SJCRH30 (cell line): ENCODE measurements at regions not wholly inside any gene's neighbourhood (a gene's known extent, or its start where the extent isn't known, plus 50 kb on each side); places are given as distances from the start of the nearest gene placed in this dataset.

Source experiments
- DNase-seq, 2 experiments: peaks; one replicate each; pipeline ENCODE4 v3.0.0-alpha.2; 2015 to 2020
- H3K27ac ChIP-seq: fragments of 250-450 bp; sonication (Bioruptor Pico); 2 replicates; pipeline ENCODE4 v1.5.1; 2020; ENCODE audit warnings: mild to moderate bottlenecking, moderate library complexity
- H3K27me3 ChIP-seq: fragments of 250-450 bp; sonication (Bioruptor Pico); 2 replicates; pipeline ENCODE4 v1.5.1; 2020; ENCODE audit warnings: mild to moderate bottlenecking, moderate library complexity
- H3K36me3 ChIP-seq: fragments of 250-450 bp; sonication (Bioruptor Pico); 2 replicates; pipeline ENCODE4 v1.5.1; 2020; ENCODE audit warnings: mild to moderate bottlenecking, moderate library complexity
- H3K4me1 ChIP-seq: fragments of 250-450 bp; sonication (Bioruptor Pico); 2 replicates; pipeline ENCODE4 v1.5.1; 2020; ENCODE audit warnings: mild to moderate bottlenecking, moderate library complexity
- H3K4me3 ChIP-seq: fragments of 250-450 bp; sonication (Bioruptor Pico); 2 replicates; pipeline ENCODE4 v1.5.1; 2020; ENCODE audit warnings: mild to moderate bottlenecking, moderate library complexity
- H3K9me3 ChIP-seq: fragments of 250-450 bp; sonication (Bioruptor Pico); replicated peaks from 2 replicates; pipeline ENCODE4 v1.5.1; 2020; ENCODE audit warnings: mild to moderate bottlenecking, moderate library complexity

- H3K27me3 ChIP-seq = no peaks in the 10 kb centered on the region
- no peaks in the 10 kb centered on the region for H3K4me1 ChIP-seq
Observed at GRCh38 chr3:5634411-5634810, 446.9 kb downstream of the EDEM1 start.

GRCh38 chr3:5635746-5636145, 448.2 kb downstream of the EDEM1 start:
- Histone ChIP-seq H3K4me1 (no peaks in the 10 kb centered on the region), H3K4me3 (no peak overlapping the region), H3K27ac (no peak overlapping the region), H3K36me3 (no peaks in the 10 kb centered on the region), H3K27me3 (no peaks in the 10 kb centered on the region), H3K9me3 (no peaks in the 10 kb centered on the region)
- DNase-seq = no peak

More at GRCh38 chr3:5634411-5634810, 446.9 kb downstream of the EDEM1 start:
- no peaks in the 10 kb centered on the region for H3K36me3 ChIP-seq
- H3K9me3 ChIP-seq = no peaks in the 10 kb centered on the region
- no peak overlapping the region for H3K4me3 ChIP-seq
- H3K27ac ChIP-seq = no peak overlapping the region
- DNase-seq = no peak

GRCh38 chr3:5638550-5638949, 451.0 kb downstream of the EDEM1 start:
- Histone ChIP-seq H3K4me3 (no peak overlapping the region), H3K9me3 (no peaks in the 10 kb centered on the region)
- no peak for DNase-seq

GRCh38 chr3:5644773-5645670, 457.5 kb downstream of the EDEM1 start:
- no peaks in the 10 kb centered on the region for H3K36me3 ChIP-seq
- H3K9me3 ChIP-seq = no peaks in the 10 kb centered on the region
- no peaks in the 10 kb centered on the region for H3K4me1 ChIP-seq
- peaks cover 5% of the 10 kb centered on the region; the same call in 1 of the 2 replicates for H3K27me3 ChIP-seq
- DNase-seq = no peak
- H3K4me3 ChIP-seq = no peak overlapping the region
- H3K27ac ChIP-seq = no peak overlapping the region

More at GRCh38 chr3:5638550-5638949, 451.0 kb downstream of the EDEM1 start:
- Histone ChIP-seq H3K27ac (no peak overlapping the region), H3K36me3 (no peaks in the 10 kb centered on the region), H3K27me3 (no peaks in the 10 kb centered on the region), H3K4me1 (no peaks in the 10 kb centered on the region)

GRCh38 chr3:5645692-5646410, 458.3 kb downstream of the EDEM1 start:
- Histone ChIP-seq H3K27me3 (peaks cover 5% of the 10 kb centered on the region; the same call in 1 of the 2 replicates), H3K9me3 (no peaks in the 10 kb centered on the region), H3K4me1 (no peaks in the 10 kb centered on the region), H3K27ac (no peak overlapping the region), H3K4me3 (no peak overlapping the region), H3K36me3 (no peaks in the 10 kb centered on the region)
- no peak for DNase-seq

- H3K36me3 ChIP-seq = no peaks in the 10 kb centered on the region
- no peaks in the 10 kb centered on the region for H3K9me3 ChIP-seq
- H3K27me3 ChIP-seq = peaks cover 5% of the 10 kb centered on the region; the same call in 1 of the 2 replicates
- no peak overlapping the region for H3K27ac ChIP-seq
- no peak for DNase-seq
- no peak overlapping the region for H3K4me3 ChIP-seq
- no peaks in the 10 kb centered on the region for H3K4me1 ChIP-seq
Observed at GRCh38 chr3:5650303-5650702, 462.8 kb downstream of the EDEM1 start.

GRCh38 chr3:5651351-5651750, 463.8 kb downstream of the EDEM1 start:
- Histone ChIP-seq H3K36me3 (no peaks in the 10 kb centered on the region), H3K4me1 (no peaks in the 10 kb centered on the region), H3K4me3 (no peak overlapping the region), H3K27ac (no peak overlapping the region), H3K9me3 (no peaks in the 10 kb centered on the region), H3K27me3 (no peaks in the 10 kb centered on the region)
- DNase-seq = no peak

- no peaks in the 10 kb centered on the region for H3K9me3 ChIP-seq
- no peaks in the 10 kb centered on the region for H3K4me1 ChIP-seq
- H3K36me3 ChIP-seq = no peaks in the 10 kb centered on the region
- no peaks in the 10 kb centered on the region for H3K27me3 ChIP-seq
- no peak for DNase-seq
- no peak overlapping the region for H3K4me3 ChIP-seq
- H3K27ac ChIP-seq = no peak overlapping the region
Observed at GRCh38 chr3:5653426-5654143, 466.1 kb downstream of the EDEM1 start.

GRCh38 chr3:5657106-5657505, 469.6 kb downstream of the EDEM1 start:
- DNase-seq = no peak
- no peaks in the 10 kb centered on the region for H3K4me1 ChIP-seq
- no peak overlapping the region for H3K27ac ChIP-seq
- no peak overlapping the region for H3K4me3 ChIP-seq
- no peaks in the 10 kb centered on the region for H3K27me3 ChIP-seq
- H3K9me3 ChIP-seq = no peaks in the 10 kb centered on the region
- no peaks in the 10 kb centered on the region for H3K36me3 ChIP-seq

GRCh38 chr3:5663601-5664000, 476.1 kb downstream of the EDEM1 start:
- no peak overlapping the region for H3K27ac ChIP-seq

GRCh38 chr3:5666455-5666854, 478.9 kb downstream of the EDEM1 start:
- Histone ChIP-seq H3K9me3 (no peaks in the 10 kb centered on the region), H3K4me3 (no peak overlapping the region), H3K4me1 (no peaks in the 10 kb centered on the region), H3K27ac (no peak overlapping the region), H3K36me3 (no peaks in the 10 kb centered on the region), H3K27me3 (no peaks in the 10 kb centered on the region)
- DNase-seq = no peak

More at GRCh38 chr3:5663601-5664000, 476.1 kb downstream of the EDEM1 start:
- no peak for DNase-seq
- Histone ChIP-seq H3K27me3 (no peaks in the 10 kb centered on the region), H3K9me3 (no peaks in the 10 kb centered on the region), H3K36me3 (no peaks in the 10 kb centered on the region), H3K4me1 (no peaks in the 10 kb centered on the region), H3K4me3 (no peak overlapping the region)

GRCh38 chr3:5673521-5673920, 486.0 kb downstream of the EDEM1 start:
- DNase-seq = no peak
- Histone ChIP-seq H3K36me3 (no peaks in the 10 kb centered on the region), H3K4me1 (no peaks in the 10 kb centered on the region), H3K9me3 (no peaks in the 10 kb centered on the region), H3K4me3 (no peak overlapping the region), H3K27ac (no peak overlapping the region), H3K27me3 (no peaks in the 10 kb centered on the region)

GRCh38 chr3:5675319-5675718, 487.8 kb downstream of the EDEM1 start:
- no peak overlapping the region for H3K27ac ChIP-seq
- H3K27me3 ChIP-seq = no peaks in the 10 kb centered on the region
- H3K4me3 ChIP-seq = no peak overlapping the region
- no peaks in the 10 kb centered on the region for H3K9me3 ChIP-seq
- no peaks in the 10 kb centered on the region for H3K36me3 ChIP-seq
- H3K4me1 ChIP-seq = no peaks in the 10 kb centered on the region
- DNase-seq = no peak

GRCh38 chr3:5677555-5677954, 490.0 kb downstream of the EDEM1 start:
- no peak overlapping the region for H3K4me3 ChIP-seq

GRCh38 chr3:5678248-5678647, 490.7 kb downstream of the EDEM1 start:
- Histone ChIP-seq H3K36me3 (no peaks in the 10 kb centered on the region), H3K4me3 (no peak overlapping the region), H3K27ac (no peak overlapping the region), H3K9me3 (no peaks in the 10 kb centered on the region), H3K27me3 (no peaks in the 10 kb centered on the region), H3K4me1 (no peaks in the 10 kb centered on the region)
- no peak for DNase-seq

More at GRCh38 chr3:5677555-5677954, 490.0 kb downstream of the EDEM1 start:
- Histone ChIP-seq H3K27me3 (no peaks in the 10 kb centered on the region), H3K27ac (no peak overlapping the region), H3K4me1 (no peaks in the 10 kb centered on the region), H3K36me3 (no peaks in the 10 kb centered on the region), H3K9me3 (no peaks in the 10 kb centered on the region)
- no peak for DNase-seq
